ENCODE measurements at regions not wholly inside any gene's neighbourhood (a gene's known extent, or its start where the extent isn't known, plus 50 kb on each side); places are given as distances from the start of the nearest gene placed in this dataset.
A peak's percentile ranks its signal among the peaks of the same experiment; 100 is the strongest.
"Not testable (repeated sequence)": the region's sequence is repeated elsewhere in the genome, so short reads cannot be mapped to it uniquely, and the experiment has no call there.

GRCh38 chr5:122515210-122515609, 203.2 kb downstream of the SNCAIP start:
- not testable (repeated sequence) for DNase-seq (ENCODE audit: low spot score)

DNA sequence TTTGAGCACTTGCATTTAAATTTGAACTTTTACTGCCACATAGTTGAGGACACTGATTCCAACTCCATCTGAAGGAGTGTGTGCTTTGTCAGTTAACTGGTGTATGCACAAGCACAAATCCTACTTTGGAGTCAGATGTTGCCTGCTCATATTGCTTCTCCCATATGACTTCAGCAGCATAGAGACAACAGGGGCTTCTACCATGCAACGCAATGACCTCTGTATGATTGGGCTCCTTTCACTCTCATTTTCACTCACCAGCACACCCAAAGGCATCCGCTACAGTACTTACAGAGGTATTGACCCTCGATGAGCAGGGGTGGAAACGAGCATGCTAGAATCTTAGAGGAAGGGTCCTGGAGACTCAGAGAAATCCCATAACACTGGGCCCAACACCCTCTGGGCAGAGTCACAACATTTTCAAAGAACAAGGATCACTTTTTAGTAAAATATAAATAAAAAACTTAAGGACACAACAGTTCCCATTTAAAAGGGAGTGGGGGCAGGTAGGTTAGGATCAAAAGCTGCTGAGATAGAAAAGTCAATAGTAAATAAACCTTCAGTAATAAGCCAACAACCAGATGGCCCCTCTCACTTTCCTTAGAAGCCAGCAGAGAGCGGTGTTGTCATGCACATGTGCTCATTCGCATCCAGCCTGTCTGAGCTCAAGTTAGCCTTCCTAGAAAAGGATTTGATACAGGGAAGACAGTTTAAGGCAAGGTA, 203.8 kb downstream of the SNCAIP start:
- DNase-seq (ENCODE audit: low spot score), result peak; percentile 46

- DNase-seq (ENCODE audit: low spot score), result no peak
Observed at GRCh38 chr5:122516432-122516743, 204.4 kb downstream of the SNCAIP start.

DNA sequence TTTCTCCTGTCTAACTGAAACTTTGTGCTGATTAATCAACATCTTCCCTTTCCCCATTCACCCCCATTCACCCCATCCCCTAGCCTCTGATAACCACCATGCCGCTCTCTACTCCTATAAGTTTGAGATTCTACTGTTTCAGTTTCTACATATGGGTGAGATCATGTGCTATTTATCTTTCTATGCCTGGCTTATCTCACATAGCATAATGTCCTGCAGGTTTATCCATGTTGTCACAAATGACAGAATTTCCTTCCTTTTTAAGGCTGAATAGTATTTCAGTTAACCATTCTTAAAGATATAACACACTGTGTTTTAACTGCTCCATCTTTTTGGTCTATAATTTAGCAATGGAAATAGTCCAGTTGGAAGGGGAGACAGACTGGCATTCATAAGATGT, 205.1 kb downstream of the SNCAIP start:
- DNase-seq (ENCODE audit: low spot score), result no peak

- no peak for DNase-seq (ENCODE audit: low spot score)
Observed at GRCh38 chr5:122523776-122524175, 211.7 kb downstream of the SNCAIP start.

DNA sequence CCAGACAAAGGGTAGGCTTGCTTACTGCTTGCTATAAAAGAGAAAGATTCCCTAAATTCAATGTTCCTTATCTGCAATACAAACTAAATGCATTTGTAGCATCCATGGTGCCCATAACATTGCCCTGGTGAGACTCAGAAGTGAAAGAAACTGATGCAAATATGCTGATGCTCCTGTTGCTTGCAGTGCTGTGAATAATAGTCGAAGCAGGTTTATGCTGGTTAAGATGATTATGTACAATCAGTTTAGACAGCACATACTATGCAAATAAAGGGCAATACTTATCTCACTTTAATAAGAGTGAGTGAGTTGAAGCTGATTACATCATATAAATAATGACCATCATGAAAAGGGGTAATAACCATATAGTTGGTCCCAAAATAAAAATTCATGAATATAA, 215.5 kb downstream of the SNCAIP start:
- DNase-seq (ENCODE audit: low spot score), result no peak

GRCh38 chr5:122532035-122532434, 220.0 kb downstream of the SNCAIP start:
- no peak for DNase-seq (ENCODE audit: low spot score)

DNA sequence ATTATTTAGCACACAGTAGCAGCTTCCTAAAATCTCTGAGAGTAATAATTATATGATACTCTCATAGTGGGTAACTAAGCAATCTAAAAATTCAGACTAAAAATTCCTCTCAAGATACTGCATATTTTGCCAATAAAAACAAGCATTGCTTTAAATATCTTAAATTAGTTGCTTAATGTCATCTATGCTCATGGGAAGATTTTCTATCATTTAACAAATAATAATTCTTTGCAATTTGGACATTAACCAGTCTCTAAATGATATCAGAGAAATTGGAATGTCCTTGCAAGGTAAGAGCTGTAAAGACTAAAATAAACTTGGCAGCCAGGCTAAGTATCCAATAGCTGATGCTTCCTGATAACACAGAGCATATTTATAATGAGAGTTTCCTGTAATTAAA, 221.8 kb downstream of the SNCAIP start:
- DNase-seq (ENCODE audit: low spot score), result no peak

DNA sequence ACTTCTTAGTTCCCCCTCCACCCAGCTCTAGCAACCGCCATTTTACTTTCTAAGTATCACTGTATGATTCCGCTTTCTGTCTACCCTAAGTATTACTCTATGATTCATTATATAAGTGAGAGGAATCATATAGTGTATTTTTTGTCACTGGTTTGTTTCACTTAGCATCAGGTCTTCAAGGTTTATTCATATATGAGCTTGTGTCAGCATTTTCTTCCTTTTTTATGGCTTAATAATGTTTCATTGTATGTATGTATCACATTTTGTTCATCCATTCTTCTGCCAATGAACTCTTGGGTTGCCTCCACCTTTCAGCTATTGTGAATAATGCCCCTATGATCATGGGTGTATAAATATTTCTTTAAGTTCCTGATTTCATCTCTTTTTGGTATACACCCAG, 222.8 kb downstream of the SNCAIP start:
- no peak for DNase-seq (ENCODE audit: low spot score)

GRCh38 chr5:122541388-122541787, 229.4 kb downstream of the SNCAIP start:
- no peak for DNase-seq (ENCODE audit: low spot score)

DNA sequence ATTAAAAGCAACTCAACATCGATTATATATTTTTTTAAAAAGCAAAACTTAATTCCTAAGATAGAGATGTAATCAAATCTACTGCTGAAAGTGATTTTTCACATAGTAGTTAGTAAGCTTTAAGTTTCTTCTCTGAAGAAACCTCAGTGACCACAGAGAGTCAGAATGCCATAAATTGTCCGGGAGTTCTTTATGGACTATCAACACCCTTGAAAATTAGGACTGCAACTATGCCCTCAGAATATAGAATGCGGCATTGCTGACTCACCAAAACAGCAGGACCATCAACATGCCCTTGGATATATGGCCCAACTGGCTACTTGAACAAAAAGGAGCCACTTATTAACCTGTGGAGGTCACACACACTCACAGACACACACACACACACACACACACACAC, 228.9 kb upstream of the SNX2 start:
- no peak for DNase-seq (ENCODE audit: low spot score)

DNA sequence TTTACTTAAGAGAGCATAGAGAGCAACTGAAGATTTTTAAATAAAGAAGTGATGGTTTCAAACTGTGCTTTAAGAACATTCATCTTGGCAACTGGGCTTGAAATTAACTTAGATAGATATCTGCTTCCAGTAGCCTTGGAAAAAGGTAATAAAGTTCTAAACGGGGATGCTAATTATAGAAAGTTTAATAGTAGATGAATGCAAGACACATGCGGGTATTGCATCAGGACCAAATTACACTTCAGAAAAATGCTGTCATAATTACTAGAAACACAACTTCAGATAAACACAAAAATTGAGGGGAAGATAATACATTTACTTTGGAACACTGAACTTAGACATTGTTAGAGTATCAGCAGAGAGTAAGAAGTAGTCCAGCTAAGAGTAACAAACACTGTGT, 227.7 kb upstream of the SNX2 start:
- no peak for DNase-seq (ENCODE audit: low spot score)

DNA sequence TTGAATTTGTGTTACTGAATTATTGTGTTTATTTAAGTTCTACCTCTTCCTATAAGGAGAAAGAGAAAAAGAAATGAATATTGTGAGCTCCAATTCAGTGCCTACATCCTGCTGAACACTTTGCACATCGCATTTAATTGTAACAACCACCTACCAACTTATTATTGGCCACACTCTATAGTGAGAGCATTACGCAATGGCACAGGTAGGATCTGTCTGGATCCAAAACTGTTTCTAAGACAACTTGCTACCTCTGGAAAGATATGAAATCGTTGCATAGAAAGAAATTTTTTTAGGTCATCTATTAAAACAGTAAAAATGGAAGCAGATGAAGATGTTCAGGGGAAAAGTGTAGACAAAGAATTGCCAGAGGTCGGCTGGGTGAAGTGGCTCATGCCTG, 227.2 kb upstream of the SNX2 start:
- DNase-seq (ENCODE audit: low spot score), result no peak

GRCh38 chr5:122559676-122560075, 215.2 kb upstream of the SNX2 start:
- peak; percentile 25 for DNase-seq (ENCODE audit: low spot score)

GRCh38 chr5:122561209-122561608, 213.7 kb upstream of the SNX2 start:
- DNase-seq (ENCODE audit: low spot score), result no peak

GRCh38 chr5:122565331-122565730, 209.5 kb upstream of the SNX2 start:
- no peak for DNase-seq (ENCODE audit: low spot score)

- no peak for DNase-seq (ENCODE audit: low spot score)
Observed at GRCh38 chr5:122576256-122577016, 198.4 kb upstream of the SNX2 start.

DNA sequence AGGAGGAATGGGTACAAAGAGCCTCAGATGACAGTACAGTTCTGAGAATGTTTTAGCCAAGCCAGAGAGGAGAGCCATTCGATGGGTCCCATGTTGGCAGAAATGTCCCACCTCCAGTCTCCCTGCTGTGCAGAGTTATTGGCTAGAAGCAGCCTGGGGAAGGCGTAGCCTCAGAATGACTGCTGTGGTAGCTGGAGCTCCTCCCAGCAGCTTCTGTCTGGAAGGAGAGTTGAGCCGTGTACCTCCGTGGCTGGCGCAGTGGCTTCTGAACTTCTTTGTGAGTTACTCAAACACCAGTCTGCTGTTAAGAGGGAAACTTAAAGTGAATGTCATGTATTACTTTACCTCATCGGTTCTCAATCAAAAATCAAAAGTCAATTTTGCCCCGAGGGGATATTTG, 193.3 kb upstream of the SNX2 start:
- no peak for DNase-seq (ENCODE audit: low spot score)

- no peak for DNase-seq (ENCODE audit: low spot score)
Observed at GRCh38 chr5:122584411-122585300, 190.2 kb upstream of the SNX2 start.

GRCh38 chr5:122585371-122585770, 189.5 kb upstream of the SNX2 start:
- no peak for DNase-seq (ENCODE audit: low spot score)

DNA sequence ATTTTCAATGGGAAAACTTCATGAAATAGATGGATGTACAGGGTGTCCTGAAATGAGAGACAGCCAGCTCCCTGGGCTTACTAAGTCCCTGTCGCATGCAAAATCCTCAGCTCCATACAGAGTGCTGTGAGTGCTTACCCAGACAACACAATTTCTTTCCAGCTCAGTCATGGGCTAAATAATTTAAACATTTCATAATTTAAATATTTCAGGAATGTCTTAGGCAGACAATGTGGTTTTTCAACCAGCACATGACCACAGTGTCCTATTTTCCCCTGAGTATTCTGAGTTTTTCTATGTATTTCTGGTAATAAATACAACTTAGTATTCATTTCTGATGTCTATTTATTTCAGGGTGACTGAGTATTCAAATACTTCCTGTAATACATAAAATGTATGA, 188.5 kb upstream of the SNX2 start:
- no peak for DNase-seq (ENCODE audit: low spot score)

DNA sequence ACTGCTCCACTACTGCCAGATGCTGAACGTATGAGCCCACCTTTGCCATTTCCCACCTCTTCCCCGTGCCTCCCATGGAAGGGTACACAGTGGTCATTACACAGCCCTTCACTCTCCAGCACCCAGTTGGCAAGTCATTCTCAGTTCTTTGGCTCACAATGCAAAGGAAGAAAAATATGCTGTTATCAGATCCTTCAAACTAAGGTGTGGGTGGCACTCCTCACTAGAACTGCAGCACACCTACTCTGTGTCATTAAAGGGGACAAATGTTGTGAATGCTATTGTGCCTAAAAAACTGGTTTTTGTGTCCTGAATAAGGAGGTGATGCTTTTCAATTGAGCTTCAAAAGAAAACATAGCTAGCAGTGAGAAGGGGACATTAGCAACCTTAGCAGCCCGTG, 183.1 kb upstream of the SNX2 start:
- DNase-seq (ENCODE audit: low spot score), result no peak

GRCh38 chr5:122599000-122599399, 175.9 kb upstream of the SNX2 start:
- DNase-seq (ENCODE audit: low spot score), result no peak
